Stimulated activated CD4-positive, alpha-beta T cell treated with anti-CD3 and anti-CD28 coated beads, Interleukin-2, amount 100 ng/mL, for 48 hours (primary cell): ENCODE measurements at regions not wholly inside any gene's neighbourhood (a gene's known extent, or its start where the extent isn't known, plus 50 kb on each side); places are given as distances from the start of the nearest gene placed in this dataset.

Experiments
- DNase-seq, 2 donors: peaks; one replicate each; pipeline ENCODE4 v3.0.0-alpha.2; 2020

DNA sequence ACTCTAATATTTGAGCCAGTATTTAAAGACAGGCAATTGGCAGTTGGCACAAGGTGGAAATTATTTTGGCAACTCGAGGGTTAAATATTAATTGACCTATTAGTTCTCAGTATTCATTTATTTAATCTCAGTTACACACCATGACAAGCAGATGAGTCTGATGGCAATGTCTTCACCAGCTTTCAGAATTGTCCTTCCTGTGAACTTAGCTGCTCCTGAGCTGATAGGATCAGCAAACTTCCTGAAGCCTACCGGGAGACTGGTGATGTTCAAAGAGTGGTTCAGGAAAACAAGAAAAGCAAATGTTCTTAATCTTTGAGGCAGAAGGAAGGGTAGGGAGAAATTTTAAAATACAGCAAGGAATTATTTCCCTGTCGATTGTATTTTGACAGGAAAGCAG, 522.2 kb downstream of the SOX2 start:
- DNase-seq = no peak

- no peak for DNase-seq
These were observed 523.2 kb downstream of the SOX2 start for GRCh38 chr3:182234881-182235280.

DNA sequence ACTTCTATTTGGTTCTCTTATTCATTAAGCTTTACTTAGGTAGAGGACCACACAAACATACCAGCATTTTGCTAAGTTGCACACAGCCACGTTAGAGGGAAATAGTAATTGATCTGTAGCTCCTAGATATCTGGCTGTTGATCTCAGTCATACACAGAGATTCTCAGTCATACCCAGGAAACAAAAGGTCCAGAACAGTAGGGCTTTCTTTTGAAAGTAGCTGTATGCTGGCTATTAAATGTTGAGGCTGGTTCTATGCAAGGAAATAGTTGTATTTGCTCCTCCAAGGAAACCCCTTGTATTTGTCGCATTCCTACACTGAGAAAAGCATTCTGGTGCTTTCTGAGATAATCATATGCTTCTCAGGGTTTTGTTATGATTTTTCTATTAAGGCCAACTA, 523.8 kb downstream of the SOX2 start:
- no peak for DNase-seq

- no peak for DNase-seq
These were observed 526.4 kb downstream of the SOX2 start for GRCh38 chr3:182238126-182238525.

DNA sequence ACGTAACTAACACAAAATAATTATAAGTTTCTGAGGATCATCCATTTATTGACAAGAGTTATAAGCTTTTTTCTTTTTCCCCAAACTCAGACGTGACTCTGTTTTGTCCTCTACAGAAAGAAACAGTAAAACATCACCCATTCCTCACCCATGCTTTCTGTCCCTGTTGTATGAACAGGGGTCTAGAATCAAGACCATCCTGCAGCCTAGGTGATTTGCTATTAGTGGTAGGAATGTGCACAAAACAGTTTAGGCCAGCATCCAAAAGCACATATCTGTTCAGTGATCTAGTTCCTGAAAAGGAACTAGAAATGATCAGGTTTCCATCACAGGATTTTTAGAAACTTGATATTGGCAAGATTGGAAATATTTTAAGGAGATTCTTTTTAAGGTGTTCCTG, 527.6 kb downstream of the SOX2 start:
- no peak for DNase-seq

- DNase-seq = no peak
These were observed 528.7 kb downstream of the SOX2 start for GRCh38 chr3:182240474-182240873.

GRCh38 chr3:182241196-182241765, 529.6 kb downstream of the SOX2 start:
- no peak for DNase-seq

DNA sequence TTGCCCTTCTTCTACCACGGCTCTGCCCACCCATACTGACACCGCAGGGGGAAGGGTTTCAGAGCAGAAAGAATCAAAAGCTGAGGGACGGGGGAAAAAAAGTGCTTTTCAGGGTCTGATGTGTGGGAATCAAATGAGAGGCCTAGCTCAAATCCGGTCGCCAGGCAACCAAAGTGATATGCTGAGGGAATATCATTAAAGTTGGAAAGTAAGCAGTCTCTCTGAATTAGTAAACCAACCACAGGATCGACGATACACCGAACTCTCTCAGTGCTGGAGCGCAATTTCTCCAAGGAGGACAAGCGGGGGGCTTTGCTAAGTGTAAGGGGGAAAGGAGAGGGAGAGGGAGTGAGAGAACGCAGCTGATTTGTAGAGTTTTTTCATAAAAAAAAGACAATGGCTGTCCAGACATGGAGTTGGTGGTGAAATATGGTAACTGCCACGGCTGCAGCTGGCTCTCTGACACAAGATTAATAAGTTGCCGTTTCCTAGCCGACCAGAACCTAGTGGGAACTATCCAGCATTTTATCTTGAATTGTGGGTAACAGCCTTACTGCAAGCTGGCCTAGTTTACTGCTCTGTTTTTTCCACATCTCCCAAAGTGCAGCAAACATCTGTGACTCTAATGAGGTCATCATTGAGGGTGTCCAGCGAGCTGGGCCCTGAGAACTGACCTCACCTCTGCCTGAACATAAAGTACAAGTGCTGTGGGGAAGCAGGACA, 530.2 kb downstream of the SOX2 start:
- no peak for DNase-seq

- DNase-seq = no peak
These were observed 530.8 kb downstream of the SOX2 start for GRCh38 chr3:182242489-182242942.

GRCh38 chr3:182243625-182244024, 531.9 kb downstream of the SOX2 start:
- DNase-seq = no peak

- no peak for DNase-seq
These were observed 532.7 kb downstream of the SOX2 start for GRCh38 chr3:182244222-182244971.

DNA sequence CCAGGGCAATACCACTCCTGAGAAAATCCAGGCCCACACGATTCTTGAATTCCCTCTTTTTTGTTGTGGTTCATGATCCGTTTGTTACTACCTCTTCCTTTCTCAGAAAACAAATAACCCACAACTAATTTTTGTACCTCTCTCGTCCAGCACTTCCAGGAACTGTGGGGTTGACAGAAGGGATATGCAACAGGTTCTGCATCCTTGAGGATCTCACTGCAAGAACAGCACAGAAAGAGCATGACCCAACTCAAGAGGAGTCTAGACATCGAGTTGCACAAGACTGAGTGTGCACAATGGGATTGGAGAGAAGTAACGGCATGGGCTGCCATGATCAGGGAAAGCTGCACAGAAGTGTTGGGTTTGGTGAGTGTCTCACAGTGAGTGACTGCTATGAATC, 533.3 kb downstream of the SOX2 start:
- no peak for DNase-seq

GRCh38 chr3:182246870-182247269, 535.1 kb downstream of the SOX2 start:
- no peak for DNase-seq

DNA sequence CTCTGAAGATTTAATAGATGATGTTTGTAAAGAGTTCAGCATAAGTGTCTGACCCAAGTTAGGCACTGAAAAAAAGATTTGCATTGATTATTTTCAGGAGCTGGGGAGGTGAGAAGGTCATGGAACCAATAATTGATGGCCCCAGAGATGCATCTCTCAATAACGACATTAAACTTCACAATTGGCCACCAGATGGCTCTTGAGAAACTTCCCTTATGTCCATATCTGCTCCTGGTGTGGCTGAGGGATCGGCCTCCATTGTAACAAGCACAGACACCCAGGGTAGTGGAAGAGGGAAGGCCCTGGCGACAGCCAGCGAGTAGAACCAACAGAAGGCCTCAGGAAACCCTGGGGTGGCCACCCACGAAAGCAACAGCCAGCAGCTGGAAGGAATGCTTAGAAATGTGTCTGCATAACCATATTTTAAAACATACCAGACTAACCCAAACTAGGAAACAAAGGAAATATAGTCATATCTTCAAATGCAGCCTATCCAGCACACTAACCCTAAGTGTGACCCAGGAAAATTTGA, 536.7 kb downstream of the SOX2 start:
- no peak for DNase-seq

DNA sequence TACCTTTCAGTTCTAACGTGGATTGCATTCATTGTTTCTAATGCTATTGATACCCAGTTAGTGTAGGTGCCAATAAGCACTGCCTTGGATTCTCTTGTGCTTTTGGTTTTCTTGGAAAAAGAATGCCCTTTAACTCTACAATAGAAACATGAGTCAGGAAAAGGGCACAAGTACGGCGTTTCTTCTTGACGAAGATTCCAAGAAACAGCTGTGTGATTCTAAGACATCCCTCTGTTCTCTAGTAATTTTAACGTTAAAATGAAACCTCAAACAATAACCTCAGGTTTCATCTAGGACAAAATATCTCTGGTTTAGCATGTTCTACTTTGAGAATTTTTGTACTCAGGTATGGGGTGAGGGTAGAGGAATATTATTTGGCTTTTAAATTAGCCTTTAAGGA, 540.5 kb upstream of the ATP11B start:
- DNase-seq = no peak

GRCh38 chr3:182255158-182255557, 538.1 kb upstream of the ATP11B start:
- DNase-seq = no peak

DNA sequence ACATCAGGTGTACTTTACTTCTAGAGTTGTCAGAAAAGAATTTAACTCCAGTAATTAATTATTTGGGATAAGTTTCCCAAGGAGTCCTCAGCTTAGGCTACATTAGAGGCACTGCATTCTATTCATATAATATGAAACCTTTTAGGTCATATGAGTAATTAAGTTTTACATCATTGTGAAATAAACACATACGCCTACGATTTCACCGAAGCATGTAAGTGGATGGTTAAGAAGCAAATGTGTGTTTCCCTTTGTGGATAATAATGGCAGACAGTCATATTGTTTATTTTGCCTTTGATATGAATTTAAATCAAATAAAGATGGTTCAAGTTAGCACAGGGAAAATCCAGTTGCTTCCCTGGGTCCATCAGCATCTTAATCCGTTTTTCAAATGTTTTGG, 535.9 kb upstream of the ATP11B start:
- DNase-seq = no peak

- no peak for DNase-seq
These were observed 534.6 kb upstream of the ATP11B start for GRCh38 chr3:182258538-182259177.

DNA sequence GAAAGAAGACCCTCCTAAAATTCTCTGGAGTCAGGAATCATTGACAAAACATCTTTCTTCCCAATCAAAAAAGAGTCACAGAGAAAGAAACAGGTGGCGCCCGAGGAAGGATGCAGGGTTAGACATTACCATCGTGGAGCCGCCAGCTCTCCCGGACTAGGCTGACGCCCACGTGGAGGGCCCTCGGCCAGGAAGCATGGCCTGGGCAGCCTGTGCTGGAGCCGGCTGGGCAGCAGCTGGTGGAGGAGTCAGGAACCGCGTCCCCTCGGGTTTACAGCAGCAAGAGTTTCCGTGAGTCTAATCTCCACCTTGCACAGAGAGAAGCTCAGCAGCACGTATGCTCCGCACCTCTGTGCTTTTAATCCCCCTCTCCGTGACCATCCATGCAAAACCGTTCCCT, 533.7 kb upstream of the ATP11B start:
- no peak for DNase-seq

GRCh38 chr3:182261041-182261440, 532.3 kb upstream of the ATP11B start:
- no peak for DNase-seq

DNA sequence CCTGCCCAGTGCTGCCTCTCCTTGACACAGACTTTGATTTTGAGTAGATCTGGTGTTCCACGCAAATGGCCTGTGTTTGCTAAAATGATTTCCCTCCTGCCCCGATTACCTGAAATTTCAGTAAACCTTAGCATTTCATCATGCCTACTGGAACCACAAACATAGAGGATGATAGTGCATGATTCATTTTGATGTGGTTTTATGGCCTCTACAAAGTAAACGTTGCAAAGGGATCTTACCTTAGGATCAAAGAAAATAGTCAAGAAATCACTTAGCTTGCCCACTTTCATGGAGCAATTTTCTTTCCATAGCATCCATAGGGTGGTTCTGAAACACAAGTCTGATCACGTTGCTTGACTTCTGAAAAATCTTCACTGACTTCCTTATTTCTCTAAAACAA, 524.6 kb upstream of the ATP11B start:
- DNase-seq = no peak

DNA sequence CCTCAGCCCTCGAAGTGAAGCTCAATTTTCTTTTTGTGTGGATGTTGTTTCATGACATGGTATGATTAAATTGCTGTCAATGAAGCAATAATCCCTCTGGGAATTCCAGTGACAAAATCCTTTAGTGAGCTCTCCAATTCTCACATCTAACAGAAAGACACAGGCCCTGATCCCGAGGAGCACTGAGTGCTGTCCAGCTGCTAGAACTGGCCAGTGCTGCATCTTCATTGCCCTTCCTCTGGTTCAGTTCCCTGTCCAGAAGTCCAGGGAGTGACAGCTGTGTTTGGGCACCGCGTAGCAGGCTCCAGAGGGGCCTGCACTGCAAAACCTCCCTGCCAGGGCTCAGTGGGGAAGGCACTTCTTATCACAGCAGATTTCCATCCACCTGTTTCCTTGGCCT, 516.8 kb upstream of the ATP11B start:
- DNase-seq = no peak

GRCh38 chr3:182284793-182285192, 508.5 kb upstream of the ATP11B start:
- no peak for DNase-seq
